ENCODE measurements at regions not wholly inside any gene's neighbourhood (a gene's known extent, or its start where the extent isn't known, plus 50 kb on each side); places are given as distances from the start of the nearest gene placed in this dataset.

GRCh38 chr7:110417611-110418010, 673.3 kb upstream of the LRRN3 start:
- Histone ChIP-seq H3K4me2 (ENCODE audit: extremely low read depth, insufficient read depth, low read length) (no peak overlapping the region), H3K4me3 (replicated peaks in 1 of 4; ENCODE audit: control extremely low read depth in 1 of 4, insufficient read depth in 1 of 4, low read depth in 3 of 4, low read length in 4 of 4) (no peak overlapping the region), H4K20me1 (ENCODE audit: control insufficient read depth, extremely low read depth, insufficient read depth, low read length) (no peaks in the 10 kb centered on the region), H2AFZ (ENCODE audit: low read length) (no peak overlapping the region), H3K27me3 (ENCODE audit: control insufficient read depth, insufficient read depth, low read length) (no peaks in the 10 kb centered on the region), H3K27ac (ENCODE audit: insufficient read depth, low read length) (no peak overlapping the region), H3K9ac (ENCODE audit: insufficient read depth, low read length) (no peak overlapping the region), H3K9me3 (ENCODE audit: control insufficient read depth, insufficient read depth, low read depth, low read length) (no peaks in the 10 kb centered on the region), H3K36me3 (ENCODE audit: control insufficient read depth, insufficient read depth, low read length) (no peaks in the 10 kb centered on the region), H3K4me1 (ENCODE audit: control insufficient read depth, extremely low read depth, insufficient read depth, low read length) (no peaks in the 10 kb centered on the region), H3K79me2 (ENCODE audit: control insufficient read depth, insufficient read depth, low read length) (no peaks in the 10 kb centered on the region)
- no peak for TF ChIP-seq CTCF (conservative IDR thresholded peaks at IDR 0.05 in 1 of 2, IDR thresholded peaks at IDR 0.05 in 1 of 2; ENCODE audit: low read depth in 1 of 2, low read length in 2 of 2)
- TF ChIP-seq EZH2 (IDR thresholded peaks at IDR 0.05; ENCODE audit: low read length, missing control alignments) = no peak
- peak in 1 of 2 donors; percentile 3 for DNase-seq (ENCODE audit: low read depth in 2 of 2)

GRCh38 chr7:110418659-110419280, 672.2 kb upstream of the LRRN3 start:
- H3K36me3 ChIP-seq (ENCODE audit: control insufficient read depth, insufficient read depth, low read length) = no peaks in the 10 kb centered on the region
- no peaks in the 10 kb centered on the region for H3K4me1 ChIP-seq (ENCODE audit: control insufficient read depth, extremely low read depth, insufficient read depth, low read length)
- H3K27ac ChIP-seq (ENCODE audit: insufficient read depth, low read length) = no peak overlapping the region
- no peak overlapping the region for H3K9ac ChIP-seq (ENCODE audit: insufficient read depth, low read length)
- H3K79me2 ChIP-seq (ENCODE audit: control insufficient read depth, insufficient read depth, low read length) = no peaks in the 10 kb centered on the region
- no peak overlapping the region for H2AFZ ChIP-seq (ENCODE audit: low read length)
- H3K4me3 ChIP-seq (replicated peaks in 1 of 4; ENCODE audit: control extremely low read depth in 1 of 4, insufficient read depth in 1 of 4, low read depth in 3 of 4, low read length in 4 of 4) = no peak overlapping the region
- H3K4me2 ChIP-seq (ENCODE audit: extremely low read depth, insufficient read depth, low read length) = no peak overlapping the region
- no peak for TF ChIP-seq CTCF (conservative IDR thresholded peaks at IDR 0.05 in 1 of 2, IDR thresholded peaks at IDR 0.05 in 1 of 2; ENCODE audit: low read depth in 1 of 2, low read length in 2 of 2)
- no peak for TF ChIP-seq EZH2 (IDR thresholded peaks at IDR 0.05; ENCODE audit: low read length, missing control alignments)
- no peaks in the 10 kb centered on the region for H3K27me3 ChIP-seq (ENCODE audit: control insufficient read depth, insufficient read depth, low read length)
- no peak for DNase-seq (ENCODE audit: low read depth in 2 of 2)
- H3K9me3 ChIP-seq (ENCODE audit: control insufficient read depth, insufficient read depth, low read depth, low read length) = no peaks in the 10 kb centered on the region
- H4K20me1 ChIP-seq (ENCODE audit: control insufficient read depth, extremely low read depth, insufficient read depth, low read length) = no peaks in the 10 kb centered on the region

- Histone ChIP-seq H4K20me1 (ENCODE audit: control insufficient read depth, extremely low read depth, insufficient read depth, low read length) (no peaks in the 10 kb centered on the region), H2AFZ (ENCODE audit: low read length) (no peak overlapping the region), H3K36me3 (ENCODE audit: control insufficient read depth, insufficient read depth, low read length) (no peaks in the 10 kb centered on the region), H3K4me2 (ENCODE audit: extremely low read depth, insufficient read depth, low read length) (no peak overlapping the region), H3K27ac (ENCODE audit: insufficient read depth, low read length) (no peak overlapping the region), H3K4me3 (replicated peaks in 1 of 4; ENCODE audit: control extremely low read depth in 1 of 4, insufficient read depth in 1 of 4, low read depth in 3 of 4, low read length in 4 of 4) (no peak overlapping the region), H3K4me1 (ENCODE audit: control insufficient read depth, extremely low read depth, insufficient read depth, low read length) (no peaks in the 10 kb centered on the region), H3K79me2 (ENCODE audit: control insufficient read depth, insufficient read depth, low read length) (no peaks in the 10 kb centered on the region), H3K9me3 (ENCODE audit: control insufficient read depth, insufficient read depth, low read depth, low read length) (no peaks in the 10 kb centered on the region), H3K9ac (ENCODE audit: insufficient read depth, low read length) (no peak overlapping the region), H3K27me3 (ENCODE audit: control insufficient read depth, insufficient read depth, low read length) (no peaks in the 10 kb centered on the region)
- TF ChIP-seq CTCF (conservative IDR thresholded peaks at IDR 0.05 in 1 of 2, IDR thresholded peaks at IDR 0.05 in 1 of 2; ENCODE audit: low read depth in 1 of 2, low read length in 2 of 2) = no peak
- no peak for TF ChIP-seq EZH2 (IDR thresholded peaks at IDR 0.05; ENCODE audit: low read length, missing control alignments)
- DNase-seq (ENCODE audit: low read depth in 2 of 2) = no peak
Observed at GRCh38 chr7:110420788-110421187, 670.1 kb upstream of the LRRN3 start.

Data from fibroblast of lung (primary cell).